LoVo (cell line): ENCODE measurements at regions not wholly inside any gene's neighbourhood (a gene's known extent, or its start where the extent isn't known, plus 50 kb on each side); places are given as distances from the start of the nearest gene placed in this dataset.
A peak's percentile ranks its signal among the peaks of the same experiment; 100 is the strongest.

Experiments used
- DNase-seq: peaks from one replicate; pipeline ENCODE4 v3.0.0-alpha.2; 2016; ENCODE audit warnings: low spot score

DNA sequence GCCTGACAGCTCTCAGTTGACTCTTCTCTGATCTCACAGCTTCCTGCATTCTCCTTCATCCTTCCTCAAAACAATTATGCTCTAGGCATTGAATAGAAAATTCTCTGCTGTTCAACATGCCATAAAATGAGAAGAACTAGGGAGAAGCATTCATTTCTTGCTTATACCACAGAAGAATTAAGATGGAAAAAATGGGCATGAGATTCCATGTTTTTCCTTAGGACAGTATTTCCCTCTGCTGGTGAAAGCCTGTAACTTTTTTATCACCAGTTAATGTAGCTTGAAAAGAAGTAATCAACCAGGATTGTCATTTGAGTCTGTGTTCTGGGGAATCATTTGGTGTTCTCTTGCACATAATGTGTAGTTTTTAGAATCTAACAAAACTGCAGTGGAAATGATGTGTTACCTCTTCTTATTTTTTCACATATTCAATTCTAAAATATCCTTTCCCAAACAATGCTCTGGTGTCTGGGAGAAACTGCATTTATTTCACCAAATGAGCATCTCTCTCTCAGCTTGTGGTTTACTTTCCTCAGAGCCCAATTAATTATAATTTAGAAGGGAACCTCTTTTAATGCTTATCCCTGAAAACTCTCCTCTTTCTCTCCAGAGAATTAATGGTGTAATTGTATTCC is 92.8 kb upstream of the DCBLD2 start:
- DNase-seq: peak; percentile 24

- no peak for DNase-seq
Observed at GRCh38 chr3:98991393-98991792, 89.9 kb upstream of the DCBLD2 start.

DNA sequence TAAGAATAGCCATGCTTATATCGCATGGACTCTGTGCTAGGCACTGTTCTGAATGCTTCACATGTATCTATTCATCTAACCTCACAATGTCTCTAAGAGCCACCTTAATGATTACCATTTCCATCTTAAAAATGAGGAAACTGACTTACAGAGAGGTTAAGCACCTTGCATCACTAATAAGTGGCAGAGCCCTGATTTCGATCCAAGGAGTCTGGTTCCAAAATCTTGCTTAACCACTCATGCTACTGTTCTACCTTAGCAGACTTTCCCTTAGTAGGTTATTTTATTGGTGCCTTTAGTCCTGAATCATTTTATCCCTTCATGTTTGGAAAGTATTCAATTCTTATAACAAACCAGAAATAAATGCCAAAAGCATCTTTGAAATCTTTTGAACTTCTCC is 89.2 kb upstream of the DCBLD2 start:
- DNase-seq: no peak

DNA sequence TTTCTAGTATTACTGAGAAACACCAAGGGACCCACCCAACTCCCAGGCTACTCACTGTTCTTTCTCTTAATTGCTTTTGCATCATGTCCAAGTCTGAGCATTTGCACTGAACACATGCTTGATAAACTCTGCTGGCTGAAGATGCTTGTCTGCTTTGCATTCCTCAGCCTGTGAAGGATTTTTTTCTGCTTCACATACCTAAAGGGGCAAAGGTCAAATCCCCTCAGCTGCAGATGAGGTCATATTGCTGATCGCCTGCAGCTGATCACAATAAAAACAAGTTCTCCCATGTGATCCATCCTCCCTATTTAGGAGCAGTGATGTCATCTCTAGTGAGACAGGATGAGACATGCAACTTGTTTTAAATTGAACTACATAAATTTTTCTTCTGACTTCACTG is 84.6 kb upstream of the DCBLD2 start:
- no peak for DNase-seq

- no peak for DNase-seq
Observed at GRCh38 chr3:98985431-98985830, 83.9 kb upstream of the DCBLD2 start.

GRCh38 chr3:98984024-98984423 is 82.5 kb upstream of the DCBLD2 start:
- no peak for DNase-seq

DNA sequence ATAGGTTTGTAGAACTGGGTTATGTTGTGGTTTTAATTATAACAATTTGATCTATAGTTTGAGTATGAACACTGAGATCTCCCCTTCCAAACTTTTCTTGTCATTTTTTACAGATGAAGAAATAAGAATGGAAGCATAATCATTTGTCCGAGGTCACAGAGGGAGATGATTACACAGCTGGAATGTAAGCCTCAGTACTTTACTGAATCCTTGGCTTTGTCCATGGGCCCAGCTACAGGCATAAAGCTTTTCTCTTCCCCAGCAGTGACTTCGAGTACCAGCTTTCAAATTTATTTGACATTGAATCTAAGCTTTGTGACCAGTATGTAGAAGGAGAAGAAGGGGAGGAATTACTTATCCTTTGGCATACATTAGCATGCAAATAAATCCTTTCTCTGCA is 80.9 kb upstream of the DCBLD2 start:
- no peak for DNase-seq

DNA sequence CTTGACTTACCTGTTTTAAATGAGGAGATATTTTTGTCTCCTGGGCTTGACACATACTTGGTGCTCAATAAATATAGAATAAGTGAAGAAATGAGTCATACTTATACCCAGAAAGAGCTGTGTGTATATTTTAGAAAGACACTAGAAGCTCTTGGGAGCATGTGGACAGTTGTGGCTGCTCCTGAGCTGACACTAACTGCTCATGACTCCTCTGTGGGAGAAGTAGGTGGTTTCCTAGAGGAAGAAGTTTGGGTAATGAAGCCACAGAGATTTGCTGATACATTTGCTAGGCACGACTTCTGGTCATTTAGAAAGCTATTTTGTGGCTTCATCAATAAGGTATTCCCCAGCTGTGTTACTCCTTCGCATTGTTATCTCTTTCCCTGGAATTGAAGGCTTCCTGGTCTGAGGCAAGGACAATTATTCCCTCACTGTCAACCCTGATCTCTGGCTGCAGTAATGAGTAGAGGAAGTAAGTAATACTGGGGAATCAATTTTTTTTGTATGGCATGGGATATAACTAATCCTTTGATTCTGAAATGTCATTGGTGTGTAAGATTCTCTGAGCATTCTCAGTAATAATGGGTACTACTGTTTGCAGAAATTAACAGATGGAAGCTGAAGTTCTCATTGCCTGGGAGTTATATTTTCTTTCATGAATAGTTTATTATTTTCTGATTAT is 79.6 kb upstream of the DCBLD2 start:
- no peak for DNase-seq

GRCh38 chr3:98979296-98979695 is 77.8 kb upstream of the DCBLD2 start:
- no peak for DNase-seq

DNA sequence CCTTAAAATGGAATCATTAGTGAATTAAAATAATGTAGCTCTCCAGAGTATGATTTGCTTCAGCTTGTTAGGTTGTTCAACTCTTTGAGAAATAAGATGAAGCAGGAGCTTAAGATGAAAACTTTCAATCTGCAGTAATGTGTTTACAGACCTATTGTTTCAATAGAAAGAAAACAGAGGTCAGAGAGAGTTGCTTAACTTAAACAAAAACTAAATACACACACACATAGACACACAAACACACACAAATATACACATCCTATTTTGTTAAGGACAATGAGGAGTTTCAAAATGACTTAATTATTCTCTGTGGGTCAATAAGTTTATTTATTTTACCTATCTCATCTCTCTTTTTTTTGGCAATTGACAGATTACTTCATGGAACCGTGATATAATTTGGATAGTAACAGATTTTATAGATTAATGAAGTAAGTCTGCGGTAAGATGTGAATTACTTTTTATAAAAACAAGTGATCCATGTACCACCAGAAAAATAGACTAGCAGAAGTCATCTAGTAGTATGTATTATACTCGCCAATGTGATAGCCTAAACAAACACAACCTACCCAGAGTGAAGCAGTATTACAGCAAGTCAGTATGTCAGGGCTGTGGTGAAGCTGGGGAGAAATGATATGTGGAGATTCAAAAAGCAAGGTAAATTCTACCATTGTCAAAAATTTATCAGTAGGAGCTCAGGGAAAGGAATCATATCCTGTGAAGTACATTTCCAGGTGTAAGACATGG is 76.7 kb upstream of the DCBLD2 start:
- no peak for DNase-seq

DNA sequence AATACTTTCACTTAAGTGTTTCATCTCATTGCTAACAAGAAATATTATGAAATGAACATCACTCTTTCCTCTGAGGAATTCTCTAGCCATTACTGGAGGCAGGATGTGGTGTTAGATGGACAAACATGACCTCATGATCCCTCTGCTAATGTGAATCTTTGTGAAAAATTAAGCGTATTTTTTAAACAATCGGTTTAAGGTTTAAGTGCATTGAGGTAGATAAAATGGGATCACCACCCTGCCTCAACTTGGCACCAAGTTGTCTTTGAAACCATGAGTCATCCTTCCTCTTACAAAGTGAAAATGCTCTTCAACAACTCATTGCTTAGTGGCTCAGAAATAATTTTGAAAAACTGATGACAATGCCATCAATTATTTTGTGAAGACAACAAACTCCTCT is 76.0 kb upstream of the DCBLD2 start:
- DNase-seq: peak; percentile 54

DNA sequence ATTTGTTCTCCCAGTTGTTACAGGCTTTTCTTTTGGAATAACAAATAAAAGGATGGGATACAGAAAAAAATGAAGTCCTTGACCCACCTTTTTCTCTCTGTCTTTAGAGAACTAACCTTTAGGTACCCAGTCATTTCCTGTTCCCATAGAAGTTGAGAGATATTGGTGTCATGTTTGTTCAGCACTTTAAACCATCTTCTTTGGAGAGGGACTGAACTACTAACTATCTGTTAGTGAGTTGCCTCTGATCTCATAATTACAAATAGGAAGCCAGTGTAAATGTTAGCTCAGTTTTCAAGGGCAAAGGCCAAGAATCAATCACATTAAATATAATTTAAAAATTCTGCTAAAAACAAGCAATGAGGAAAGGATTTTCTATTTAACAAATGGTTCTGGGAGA is 72.9 kb upstream of the DCBLD2 start:
- DNase-seq: no peak

GRCh38 chr3:98972720-98973119 is 71.2 kb upstream of the DCBLD2 start:
- DNase-seq: no peak

DNA sequence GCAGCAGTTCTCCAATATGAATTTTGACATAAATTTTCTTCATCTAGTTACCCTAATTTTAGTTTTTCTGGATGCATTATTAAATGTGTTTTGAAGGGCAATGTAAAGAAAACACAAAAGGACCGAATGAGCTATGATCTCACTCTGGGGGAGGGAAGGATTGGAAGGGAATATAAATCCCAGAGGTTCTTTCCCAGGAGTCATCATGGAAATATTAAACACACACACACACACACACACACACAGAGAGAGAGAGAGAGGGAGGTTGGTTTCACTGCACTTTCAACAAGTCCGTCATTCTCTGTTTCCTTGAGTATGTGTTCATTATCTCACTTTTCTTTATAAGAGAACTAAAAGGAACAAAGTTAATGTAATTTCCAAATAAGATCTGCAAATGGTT is 70.7 kb upstream of the DCBLD2 start:
- no peak for DNase-seq

GRCh38 chr3:98971169-98971681 is 69.7 kb upstream of the DCBLD2 start:
- peak; percentile 77 for DNase-seq

GRCh38 chr3:98969295-98969694 is 67.8 kb upstream of the DCBLD2 start:
- no peak for DNase-seq

- DNase-seq: no peak
Observed at GRCh38 chr3:98968824-98969223, 67.3 kb upstream of the DCBLD2 start.

DNA sequence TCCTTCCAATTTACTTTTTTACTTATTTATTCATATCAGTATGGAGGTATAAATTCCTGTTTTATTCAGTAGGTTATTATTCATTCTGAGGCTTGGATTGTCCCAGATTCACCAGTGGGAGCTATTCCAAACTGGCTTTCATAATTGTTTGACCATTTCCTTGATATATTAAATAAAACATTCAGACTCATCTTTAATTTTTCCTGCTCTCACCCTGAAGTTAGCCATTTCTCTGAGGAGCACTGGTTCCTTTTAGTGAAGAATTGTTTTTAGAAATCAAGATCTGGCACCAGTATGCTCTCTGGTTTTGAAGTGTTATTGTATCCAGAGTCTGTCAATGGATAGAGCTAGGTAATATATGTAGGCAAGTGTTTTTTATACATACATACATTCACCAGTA is 66.9 kb upstream of the DCBLD2 start:
- no peak for DNase-seq

GRCh38 chr3:98967758-98968157 is 66.3 kb upstream of the DCBLD2 start:
- no peak for DNase-seq

- peak; percentile 20 for DNase-seq
Observed at GRCh38 chr3:98966862-98967546, 65.5 kb upstream of the DCBLD2 start.

- DNase-seq: no peak
Observed at GRCh38 chr3:98966434-98966833, 64.9 kb upstream of the DCBLD2 start.

DNA sequence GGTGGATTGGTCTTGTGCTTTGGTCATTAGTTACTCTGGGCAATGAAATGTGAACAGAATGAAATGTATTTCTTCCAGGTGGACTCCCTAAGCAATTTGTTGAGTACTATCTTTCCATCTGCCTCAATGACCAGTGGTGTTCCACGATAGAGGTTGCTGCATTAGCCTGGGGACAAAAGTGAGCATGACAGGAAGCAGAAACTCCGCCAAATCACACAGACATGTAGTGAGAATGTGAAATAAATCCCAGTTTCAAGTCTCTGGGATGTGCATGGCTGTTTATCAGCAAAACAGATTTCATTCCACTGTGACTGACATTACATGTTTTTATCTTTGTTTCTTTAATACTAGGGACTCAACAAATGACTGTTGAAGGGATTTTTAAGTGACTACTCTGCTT is 63.3 kb upstream of the DCBLD2 start:
- DNase-seq: no peak

GRCh38 chr3:98963546-98963945 is 62.1 kb upstream of the DCBLD2 start:
- no peak for DNase-seq
